ENCODE measurements at regions not wholly inside any gene's neighbourhood (a gene's known extent, or its start where the extent isn't known, plus 50 kb on each side); places are given as distances from the start of the nearest gene placed in this dataset.

- DNase-seq (ENCODE audit: insufficient read length, low spot score) (no peak), FAIRE-seq (no peak)
- no peak for TF ChIP-seq CTCF (IDR thresholded peaks at IDR 0.05; ENCODE audit: insufficient read depth, missing control alignments)
Observed at GRCh38 chr3:177982034-177982433, 554.2 kb upstream of the KCNMB2 start.

GRCh38 chr3:177983320-177983719 lies 552.9 kb upstream of the KCNMB2 start:
- no peak for TF ChIP-seq CTCF (IDR thresholded peaks at IDR 0.05; ENCODE audit: insufficient read depth, missing control alignments)
- DNase-seq (ENCODE audit: insufficient read length, low spot score) (no peak), FAIRE-seq (no peak)

GRCh38 chr3:177992993-177993970 lies 543.0 kb upstream of the KCNMB2 start:
- FAIRE-seq, result no peak
- TF ChIP-seq CTCF (IDR thresholded peaks at IDR 0.05; ENCODE audit: insufficient read depth, missing control alignments), result no peak
- DNase-seq (ENCODE audit: insufficient read length, low spot score), result no peak

GRCh38 chr3:177994976-177995375 lies 541.3 kb upstream of the KCNMB2 start:
- FAIRE-seq (no peak), DNase-seq (ENCODE audit: insufficient read length, low spot score) (no peak)
- no peak for TF ChIP-seq CTCF (IDR thresholded peaks at IDR 0.05; ENCODE audit: insufficient read depth, missing control alignments)

GRCh38 chr3:177995381-177996085 lies 540.7 kb upstream of the KCNMB2 start:
- DNase-seq (ENCODE audit: insufficient read length, low spot score) (no peak), FAIRE-seq (no peak)
- TF ChIP-seq CTCF (IDR thresholded peaks at IDR 0.05; ENCODE audit: insufficient read depth, missing control alignments), result no peak

GRCh38 chr3:178001670-178002101 lies 534.5 kb upstream of the KCNMB2 start:
- DNase-seq (ENCODE audit: insufficient read length, low spot score), result no peak
- no peak for TF ChIP-seq CTCF (IDR thresholded peaks at IDR 0.05; ENCODE audit: insufficient read depth, missing control alignments)
- FAIRE-seq, result no peak
